HG03558 (cell line): ENCODE measurements at regions not wholly inside any gene's neighbourhood (a gene's known extent, or its start where the extent isn't known, plus 50 kb on each side); places are given as distances from the start of the nearest gene placed in this dataset.

Experiments
- ATAC-seq: cut with Tn5 transposase; IDR thresholded peaks from one replicate; pipeline ENCODE4 v1.9.1; 2021; ENCODE audit warnings: moderate number of reproducible peaks; ENCODE audit not compliant: unreplicated experiment; ENCODE audit errors: extremely low read depth

DNA sequence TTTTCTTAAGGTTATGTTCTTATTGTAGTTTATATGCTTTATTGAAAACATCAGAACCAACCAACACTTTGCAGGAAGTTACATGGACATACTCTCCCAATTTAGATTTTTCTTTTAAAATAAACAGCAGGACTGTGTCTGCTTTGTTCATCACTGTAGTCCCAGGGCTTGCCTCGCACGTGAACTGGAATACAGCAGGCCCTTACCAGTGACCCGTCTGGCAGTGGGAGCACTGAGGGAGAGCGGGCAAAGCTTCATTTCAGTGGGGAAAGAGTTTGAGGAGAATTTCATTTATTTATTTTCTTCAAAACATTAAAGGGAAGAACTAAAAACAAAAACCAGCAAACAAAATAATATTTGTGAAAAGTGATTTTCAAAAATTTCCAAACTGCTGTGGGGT, 230.8 kb downstream of the PAX1 start:
- ATAC-seq: no peak

DNA sequence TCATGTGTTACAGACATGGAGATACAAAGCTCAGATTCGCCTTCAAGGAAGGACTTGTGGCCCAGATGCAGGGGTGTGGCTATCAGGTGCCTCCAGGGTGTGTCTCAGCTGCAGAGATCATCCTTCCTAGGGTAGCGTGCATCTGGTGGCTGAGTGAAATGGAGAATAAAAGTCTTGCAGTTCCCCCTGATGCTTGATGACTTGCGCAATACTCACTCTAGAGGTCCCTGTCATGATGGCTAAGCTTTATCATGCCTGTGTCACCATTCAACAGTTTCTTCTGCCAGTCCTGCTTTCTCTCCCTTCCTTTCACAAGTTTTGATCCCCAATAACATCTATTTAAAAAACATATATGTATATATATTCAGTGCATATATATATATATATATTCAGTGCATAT, 228.1 kb downstream of the PAX1 start:
- no peak for ATAC-seq

DNA sequence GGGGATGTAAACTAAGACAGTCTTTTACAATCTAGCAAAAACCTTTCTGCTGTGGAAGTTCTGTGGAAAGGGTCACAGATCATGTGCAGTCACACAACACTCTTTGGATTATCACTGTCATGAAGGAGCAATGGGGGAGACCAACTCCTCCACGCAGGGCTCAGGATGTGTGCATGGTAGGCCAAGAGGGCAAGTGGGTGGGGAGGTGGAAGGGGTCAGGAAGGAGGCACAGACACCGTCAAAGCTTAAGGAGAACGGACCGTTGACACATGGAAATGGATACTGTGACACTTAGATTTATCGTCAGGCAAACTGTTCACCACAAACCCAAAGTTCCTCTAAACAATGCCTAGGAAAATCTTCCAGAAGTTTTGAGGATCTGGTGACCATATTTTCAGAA, 215.8 kb downstream of the PAX1 start:
- no peak for ATAC-seq

DNA sequence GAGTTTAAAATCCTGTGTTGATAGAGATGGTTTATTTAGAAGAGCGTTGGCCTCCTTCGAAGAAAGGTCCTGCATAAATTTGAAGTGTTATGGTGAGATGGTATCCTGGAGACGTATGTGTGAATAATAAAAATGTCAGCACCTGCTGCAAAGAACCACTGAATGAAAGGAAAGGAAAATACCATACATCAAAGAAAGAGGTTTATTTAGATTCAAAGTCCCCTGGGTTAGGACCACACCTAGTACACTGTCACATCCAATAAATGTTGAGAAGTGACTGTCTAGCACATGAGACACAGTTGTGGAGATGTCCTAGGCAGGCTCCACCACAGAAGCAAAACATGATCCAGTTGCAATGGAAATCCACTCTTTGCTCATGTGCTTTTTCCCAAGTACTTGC, 214.7 kb downstream of the PAX1 start:
- ATAC-seq: no peak

DNA sequence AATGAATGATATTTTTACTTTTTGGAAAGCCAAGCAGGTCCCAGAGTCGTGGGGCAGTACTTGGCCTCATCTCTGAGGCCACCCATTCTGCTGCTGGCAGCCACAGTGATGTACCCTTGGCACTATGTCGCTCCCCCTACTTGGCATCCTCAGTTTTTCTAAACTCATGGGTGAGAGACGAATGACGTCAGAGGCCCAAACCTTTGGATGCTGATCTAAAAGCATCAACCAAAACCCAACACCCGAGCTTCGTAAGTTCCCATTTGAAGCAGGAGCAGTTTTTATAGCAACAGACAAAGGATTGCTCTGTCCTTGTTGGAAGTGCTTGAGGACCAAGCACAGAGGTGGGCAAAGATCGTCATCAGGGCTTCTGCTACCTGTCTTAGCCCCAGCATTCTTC, 212.9 kb downstream of the PAX1 start:
- no peak for ATAC-seq

DNA sequence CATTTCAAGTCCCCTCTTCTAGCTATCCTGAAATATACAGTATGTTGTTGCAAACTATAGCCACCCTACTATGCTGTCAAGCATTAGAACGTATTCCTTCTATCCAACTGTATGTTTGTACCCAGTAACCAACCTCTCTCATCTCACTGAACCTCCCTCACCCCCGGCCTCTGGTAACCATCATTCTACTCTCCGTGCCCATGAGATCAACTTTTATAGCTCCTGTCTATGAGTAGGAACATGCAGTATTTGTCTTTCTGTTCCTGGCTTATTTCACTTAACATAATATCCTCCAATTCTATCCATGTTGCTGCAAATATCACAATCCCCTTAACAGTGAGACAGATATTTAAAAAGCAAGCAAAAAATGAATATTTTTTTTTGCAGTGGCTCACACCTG, 196.9 kb downstream of the PAX1 start:
- ATAC-seq: no peak

DNA sequence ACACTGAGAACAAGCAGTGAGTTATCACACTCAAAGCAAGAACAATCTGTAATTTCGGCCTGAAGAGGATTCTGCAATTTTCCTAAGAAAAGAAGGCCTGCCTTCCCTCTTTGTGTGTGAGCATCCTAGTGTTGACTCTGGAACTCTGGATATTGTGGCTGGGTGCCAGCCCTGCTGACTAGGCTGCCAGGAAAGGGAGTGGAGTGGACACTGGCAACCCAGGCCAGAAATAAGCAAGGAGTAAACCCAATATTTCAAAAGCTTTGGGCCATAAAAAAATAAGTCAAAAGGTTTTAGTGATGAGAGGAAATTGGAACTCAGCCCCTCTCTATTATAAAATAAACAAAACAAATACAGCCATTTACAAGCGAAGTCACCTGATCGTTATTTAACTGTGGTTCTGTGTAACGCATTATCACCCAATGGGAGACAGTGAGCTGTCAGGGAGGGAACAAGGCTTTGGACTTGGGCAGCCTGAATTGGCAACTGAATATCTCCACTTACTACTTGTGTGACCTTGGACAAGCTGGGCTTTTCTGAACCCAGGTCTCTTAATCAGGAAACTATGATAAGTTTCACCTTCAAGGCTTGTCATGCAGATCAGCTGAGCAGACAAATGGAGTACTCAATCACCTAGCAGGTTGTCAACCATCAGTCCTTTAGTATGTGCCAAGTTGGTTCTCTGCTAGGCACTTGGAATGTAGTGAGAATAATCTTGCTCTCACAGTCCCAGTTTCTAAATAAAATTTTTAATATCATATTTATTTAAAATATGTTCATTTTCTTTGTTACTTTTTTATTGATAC, 196.2 kb downstream of the PAX1 start:
- no peak for ATAC-seq

DNA sequence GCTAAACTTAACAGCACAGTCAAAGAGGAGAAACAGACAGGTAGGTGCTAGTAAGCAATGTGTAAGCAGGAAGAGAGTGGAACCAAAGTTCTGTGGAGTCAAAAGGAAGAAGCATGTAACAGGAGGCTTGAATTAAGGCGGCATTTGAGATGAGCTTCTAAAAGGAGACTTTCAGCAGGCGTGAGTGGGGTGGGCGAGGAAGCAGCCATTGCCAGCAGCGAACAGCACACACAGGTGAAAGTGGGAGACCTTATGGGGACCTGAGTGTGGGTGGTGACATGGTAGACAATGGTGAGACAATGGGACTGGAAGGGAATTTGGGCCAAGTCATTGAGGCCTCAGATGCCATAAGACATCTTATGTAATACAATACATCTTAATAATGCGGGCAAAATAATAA, 195.0 kb downstream of the PAX1 start:
- ATAC-seq: no peak

DNA sequence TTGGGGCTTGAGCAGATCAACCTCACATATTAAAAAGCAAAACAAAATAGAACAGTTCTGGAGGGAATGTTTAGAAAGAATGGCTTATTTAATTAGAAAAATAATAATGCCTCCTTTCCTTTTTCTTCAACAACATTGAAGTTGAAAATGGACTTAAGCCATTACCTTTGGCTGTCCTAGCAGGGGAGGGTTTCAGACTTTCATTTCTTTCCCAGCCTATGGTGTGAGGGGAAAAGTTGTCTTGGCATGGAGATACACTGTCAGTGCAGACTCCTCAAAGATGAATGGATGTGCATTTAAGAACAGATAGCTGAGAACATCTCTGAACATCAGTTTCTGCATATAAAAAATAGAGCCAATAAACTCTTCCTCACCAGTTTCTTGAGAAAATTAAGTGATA, 169.5 kb downstream of the PAX1 start:
- ATAC-seq: no peak

DNA sequence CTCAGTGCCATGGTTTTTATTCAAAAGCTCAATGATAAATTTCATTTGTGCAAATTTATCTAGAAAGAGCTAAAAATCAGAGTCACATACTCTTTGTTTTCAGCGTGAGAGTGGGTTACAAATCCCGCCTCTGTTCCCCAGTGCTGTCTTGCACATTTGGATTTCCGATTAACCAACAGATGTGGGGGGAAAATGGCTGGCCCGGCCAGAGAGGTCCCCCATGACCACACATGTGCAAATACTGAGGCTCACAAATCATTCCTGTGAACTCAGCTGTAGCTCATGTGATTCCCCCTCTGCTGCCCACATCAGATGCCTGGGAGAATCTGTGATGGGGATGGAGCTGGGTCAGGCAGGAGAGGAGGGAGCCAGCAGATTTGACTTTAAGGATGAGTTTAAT, 168.7 kb downstream of the PAX1 start:
- no peak for ATAC-seq

DNA sequence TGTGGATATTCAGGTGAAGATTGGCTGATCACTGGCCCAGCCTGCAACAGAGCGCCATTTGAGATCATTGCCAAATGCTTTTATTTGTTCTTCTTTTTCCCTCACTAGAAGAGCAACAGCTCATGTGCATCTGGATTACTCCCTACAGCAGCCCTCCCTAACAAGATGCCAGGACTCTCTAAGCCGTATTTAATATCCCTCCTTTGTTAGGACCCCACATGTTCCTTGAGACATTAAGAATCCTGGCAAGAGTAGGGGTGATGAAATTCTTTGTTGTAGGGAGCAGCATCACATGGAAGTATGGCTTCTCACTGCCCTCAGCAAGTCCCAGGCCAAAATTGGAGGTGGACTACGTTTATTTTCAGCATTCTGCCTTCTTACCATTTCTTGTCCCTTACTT, 167.8 kb downstream of the PAX1 start:
- no peak for ATAC-seq

DNA sequence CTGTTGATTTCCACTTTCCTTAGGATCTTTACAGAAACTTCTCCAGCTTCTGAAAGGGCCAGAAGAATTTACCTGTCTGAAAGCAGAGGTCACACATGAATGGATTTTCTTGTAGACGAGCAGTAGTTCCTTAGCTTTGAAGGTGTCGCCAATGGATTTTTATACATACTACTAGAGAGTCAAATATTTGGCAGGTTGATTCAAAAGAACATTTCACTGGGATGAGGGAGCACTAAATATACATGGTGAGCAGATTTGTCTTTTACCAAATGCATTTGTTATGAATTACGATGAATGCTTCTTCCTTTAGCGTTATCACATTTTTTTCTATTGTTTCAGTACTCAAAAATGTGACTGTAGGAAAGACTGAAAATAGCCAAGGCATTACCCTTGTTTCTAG, 162.3 kb downstream of the PAX1 start:
- ATAC-seq: no peak

DNA sequence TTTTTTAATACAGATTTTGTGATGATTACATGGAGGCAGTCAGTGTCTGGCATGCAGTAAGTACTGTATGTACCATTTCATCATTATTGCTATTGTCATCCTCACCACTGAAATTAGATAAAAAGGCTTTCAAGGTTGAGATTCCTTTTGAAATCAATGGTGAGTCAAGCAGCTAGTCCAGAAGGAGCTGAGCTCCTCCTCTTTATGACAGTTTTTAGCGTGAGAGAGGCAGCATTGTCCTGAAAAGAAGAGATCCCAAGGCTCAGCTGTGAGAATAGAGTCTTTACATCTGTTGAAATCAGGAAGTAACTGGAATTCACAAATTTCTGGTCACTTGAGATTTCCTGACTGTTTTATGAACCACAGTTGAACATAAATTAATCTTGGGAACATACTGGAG, 161.9 kb downstream of the PAX1 start:
- no peak for ATAC-seq

DNA sequence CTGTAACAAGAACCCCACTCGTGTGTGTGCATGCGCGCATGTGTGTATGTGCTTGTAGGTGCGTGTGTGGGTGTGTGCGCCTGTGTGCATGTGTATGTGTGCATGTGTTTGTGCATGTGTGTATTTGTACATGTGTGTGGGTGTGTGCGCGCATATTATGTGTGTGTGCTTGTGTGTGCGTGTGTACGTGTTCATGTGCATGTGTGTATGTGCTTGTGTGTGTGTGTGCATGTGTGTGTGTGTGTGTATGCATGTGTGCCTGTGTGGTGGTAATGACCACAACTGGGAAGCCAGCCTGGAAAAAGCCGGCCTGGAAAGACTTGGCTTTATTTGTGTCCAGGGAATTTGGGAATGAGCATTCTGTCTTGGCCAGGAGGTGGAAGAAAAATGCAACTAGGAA, 157.5 kb downstream of the PAX1 start:
- ATAC-seq: no peak

DNA sequence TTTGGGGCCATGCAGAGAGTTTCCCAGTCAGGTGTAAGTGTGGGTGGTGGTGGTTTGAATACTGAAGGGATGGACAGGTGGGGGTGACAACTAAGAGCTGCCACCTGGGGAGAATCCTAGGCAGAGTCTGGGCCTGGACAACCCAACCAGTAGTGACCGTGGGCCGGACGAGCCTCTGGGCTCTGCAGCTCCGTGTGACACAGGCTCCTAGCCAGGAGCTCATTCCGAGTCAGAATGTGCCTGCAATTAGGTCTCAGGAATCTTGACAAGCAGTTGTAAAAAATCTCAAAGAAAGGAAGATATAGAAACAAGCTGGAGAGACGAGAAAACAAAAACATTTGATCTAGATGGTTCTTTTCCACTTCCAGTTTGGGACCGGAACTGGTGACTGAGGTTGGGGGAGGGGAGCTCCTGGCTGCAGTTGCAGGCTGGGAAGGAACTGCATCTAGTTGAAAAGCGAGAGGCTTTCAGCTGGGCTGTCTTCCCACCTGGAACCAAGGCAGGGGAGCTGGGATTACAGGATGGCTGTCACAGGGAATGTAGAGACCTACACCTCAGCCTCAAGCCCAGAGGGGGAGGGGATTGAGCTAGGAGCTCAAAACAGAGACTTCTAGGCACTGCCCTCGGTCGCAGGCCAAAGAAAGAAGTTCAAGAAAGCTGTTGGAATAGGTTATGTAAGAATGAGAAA, 156.9 kb downstream of the PAX1 start:
- no peak for ATAC-seq

DNA sequence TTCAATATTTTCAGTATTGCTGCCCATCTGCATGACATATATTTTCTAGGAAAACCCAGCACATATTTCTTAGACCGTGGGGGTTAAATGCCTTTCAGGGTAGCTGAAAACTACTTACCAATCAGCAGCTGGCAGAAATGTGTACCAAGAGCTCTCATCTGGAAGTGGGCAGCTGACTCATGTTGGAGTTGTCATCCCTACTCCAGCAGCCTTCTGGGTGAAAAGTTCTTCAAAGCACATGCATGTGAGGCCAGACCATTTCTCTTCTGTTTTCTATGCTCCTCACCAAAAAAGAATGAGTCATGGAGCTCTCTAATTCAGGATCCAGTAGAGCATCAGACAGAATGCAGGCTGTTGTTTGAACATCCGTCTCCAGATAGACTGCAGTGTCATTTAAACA, 135.5 kb downstream of the PAX1 start:
- no peak for ATAC-seq

DNA sequence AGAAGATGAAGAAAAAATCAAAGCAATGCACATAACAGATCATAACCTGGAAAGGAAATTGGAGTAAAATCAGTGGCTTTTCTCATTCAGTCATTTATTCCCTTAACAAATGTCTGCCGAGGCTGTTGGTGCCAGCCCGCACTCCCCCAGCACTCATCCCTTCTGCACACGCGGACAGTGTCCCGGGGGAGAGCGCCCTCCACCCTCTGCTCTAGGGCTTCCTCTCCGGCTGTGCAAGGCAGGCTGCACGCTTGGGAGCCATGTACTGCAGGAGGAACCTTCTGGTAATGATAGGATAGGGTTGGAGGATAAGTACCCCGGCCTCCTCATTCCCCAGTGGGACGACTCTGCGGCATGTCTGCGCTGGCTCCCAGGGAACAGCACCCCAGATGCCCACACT, 134.5 kb downstream of the PAX1 start:
- no peak for ATAC-seq

DNA sequence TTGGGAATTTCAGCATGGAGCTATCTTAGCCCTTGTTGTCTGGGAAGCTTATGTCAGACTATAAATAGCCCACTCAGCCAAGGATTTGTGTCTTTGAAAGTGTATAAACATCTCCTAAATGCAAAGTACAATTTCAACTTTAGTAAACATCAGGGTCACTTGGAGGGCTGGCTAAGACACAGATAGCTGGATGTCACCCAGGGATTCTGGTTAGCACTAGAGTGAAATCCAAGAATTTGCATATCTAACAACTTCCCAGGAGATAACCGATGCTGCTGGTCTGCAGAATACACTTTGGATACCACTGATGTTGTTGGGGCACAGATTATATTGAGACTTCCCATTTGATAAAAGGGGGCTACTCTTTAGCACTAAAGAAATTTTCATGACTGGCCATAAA, 130.9 kb downstream of the PAX1 start:
- ATAC-seq: no peak

DNA sequence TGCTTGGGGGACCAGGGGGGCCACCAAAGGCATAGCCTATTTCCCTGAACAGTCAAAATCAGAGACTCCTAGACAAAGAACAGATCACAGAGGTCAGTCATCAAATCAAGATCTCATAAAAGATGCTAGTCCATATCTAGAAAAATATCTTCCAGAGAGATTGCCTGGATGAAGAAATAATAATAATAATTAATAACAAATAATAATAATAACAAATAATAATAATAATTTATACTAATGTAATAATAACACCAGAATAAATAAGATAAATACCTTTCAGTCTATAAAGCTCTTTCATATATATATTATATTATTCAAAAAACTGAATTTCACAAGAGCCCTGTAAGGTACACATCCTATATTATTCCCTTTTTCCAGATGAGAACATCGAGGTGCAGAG, 129.6 kb downstream of the PAX1 start:
- ATAC-seq: no peak

DNA sequence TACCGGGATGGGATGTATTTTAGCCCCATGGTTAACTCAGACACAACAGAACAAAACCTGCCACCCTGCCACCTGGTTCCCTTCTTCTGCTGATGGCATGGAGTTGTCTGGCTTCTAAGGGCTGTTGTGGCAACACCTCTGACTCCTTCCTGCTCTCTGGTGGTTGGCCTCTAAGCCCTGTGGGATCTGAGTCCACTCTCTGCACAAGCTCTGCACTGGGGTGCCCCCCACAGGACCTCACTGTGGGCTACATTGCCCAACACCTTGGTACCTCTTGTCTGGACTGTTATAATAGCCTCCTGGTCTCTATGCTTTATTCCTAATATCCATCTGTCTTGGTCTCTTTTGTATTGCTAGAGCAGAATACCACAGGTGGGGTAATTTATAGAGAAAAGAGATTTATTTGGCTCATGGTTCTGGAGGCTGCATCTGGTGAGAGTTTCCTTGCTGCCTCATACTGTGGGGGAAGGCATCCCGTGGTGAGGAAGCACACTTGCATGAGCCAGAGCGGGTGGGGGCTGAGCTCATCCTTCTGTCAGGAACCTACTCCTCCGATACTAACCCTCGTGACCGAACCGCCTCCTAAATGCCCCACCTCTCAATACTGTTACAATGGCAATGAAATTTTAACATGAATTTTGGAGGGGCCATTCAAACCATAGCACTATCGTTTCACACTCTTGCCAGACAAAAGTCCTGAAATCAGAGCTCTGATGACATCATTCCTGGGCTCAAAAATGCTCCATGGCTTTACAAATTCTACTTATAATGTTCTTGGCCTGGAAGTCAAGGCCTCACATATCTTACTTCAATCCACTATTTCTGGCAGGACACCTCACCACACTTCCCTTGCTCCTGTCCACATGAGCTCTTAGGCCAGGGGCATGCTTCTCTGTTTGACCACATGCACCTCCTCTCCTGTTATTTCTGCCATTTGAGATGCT, 127.2 kb downstream of the PAX1 start:
- ATAC-seq: no peak

DNA sequence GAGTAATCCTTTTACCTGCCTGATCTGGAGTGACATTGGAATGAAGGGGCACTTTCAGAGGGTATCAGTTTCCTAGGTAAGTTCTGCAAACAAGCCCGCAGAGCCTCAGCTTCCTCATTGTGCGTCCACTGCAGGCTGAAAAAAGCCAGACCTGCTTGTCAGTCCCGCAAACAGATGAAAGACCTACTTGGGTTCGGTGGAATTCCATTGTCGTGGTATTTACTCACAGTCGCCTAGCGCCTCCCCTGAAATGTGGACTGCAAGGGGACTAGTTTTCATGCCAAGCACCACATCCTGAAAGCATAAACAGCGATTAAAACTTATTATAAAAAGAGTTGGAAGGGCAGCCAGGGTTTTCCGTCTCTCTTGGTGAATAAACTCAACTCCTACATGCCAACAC, 121.5 kb downstream of the PAX1 start:
- ATAC-seq: no peak
